H1 (cell line): ENCODE measurements at regions not wholly inside any gene's neighbourhood (a gene's known extent, or its start where the extent isn't known, plus 50 kb on each side); places are given as distances from the start of the nearest gene placed in this dataset.

ENCODE experiments used
- BACH1 ChIP-seq: IDR thresholded peaks from 2 replicates; pipeline ENCODE4 v1.6.1; 2012; ENCODE audit warnings: low read length, improper control_type of control experiment
- MAFK ChIP-seq: IDR thresholded peaks from 2 replicates; pipeline ENCODE4 v1.6.1; 2012; ENCODE audit warnings: low read depth, mild to moderate bottlenecking, improper control_type of control experiment, low read length
- TEAD4 ChIP-seq: IDR thresholded peaks from 2 replicates; pipeline ENCODE4 v1.6.1; 2012; ENCODE audit warnings: low read depth, low read length, inconsistent platforms, mixed read lengths

DNA sequence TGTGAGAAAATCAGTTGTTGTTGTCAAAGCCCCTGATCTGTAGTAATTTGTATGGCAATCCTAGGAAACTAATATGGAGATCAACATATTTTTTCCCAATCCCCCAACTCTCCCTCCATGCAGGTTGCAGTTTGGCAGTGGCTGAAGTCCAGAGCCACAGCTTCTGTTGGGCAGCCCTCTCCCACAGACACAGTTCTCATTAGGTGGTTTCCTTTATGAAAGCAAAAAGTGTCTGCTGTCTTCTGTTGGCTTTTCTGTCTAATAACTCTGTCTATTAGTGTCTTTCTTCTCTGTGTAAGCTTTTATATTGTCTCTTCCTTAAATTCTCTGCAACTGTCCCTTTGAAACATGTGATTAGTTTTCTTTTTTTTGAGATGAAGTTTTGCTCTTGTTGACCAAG lies 914.3 kb upstream of the NCAM2 start (continued):
- TF ChIP-seq TEAD4 (no peak), BACH1 (no peak), MAFK (no peak)
